WTC11 (cell line): ENCODE measurements at regions not wholly inside any gene's neighbourhood (a gene's known extent, or its start where the extent isn't known, plus 50 kb on each side); places are given as distances from the start of the nearest gene placed in this dataset.

Experiments
- ATAC-seq: fragments of 200-7000 bp; cut with Tn5 transposase; 2 replicates; pipeline ENCODE4 v1.10.0; 2021; ENCODE audit warnings: mild to moderate bottlenecking, moderate library complexity
- CTCF ChIA-PET: fragments of 300-600 bp; sonication (Branson Sonifier 250); formaldehyde crosslinking; loops from one replicate; lab custom pipeline; 2021; ENCODE audit warnings: antibody characterized with exemption; lab: Charles Lee
- POLR2A ChIA-PET: fragments of 350-600 bp; sonication (Branson Sonifier 250); formaldehyde crosslinking; loops from one replicate; lab custom pipeline; 2021; ENCODE audit warnings: antibody characterized with exemption; lab: Charles Lee
- DNase-seq: peaks from one replicate; pipeline ENCODE4 v3.0.0; 2021; ENCODE audit warnings: low spot score
- H3K27ac Mint-ChIP-seq: 2 replicates; pipeline ENCODE4 v1.8.0; 2021; ENCODE audit warnings: mixed read lengths
- H3K27me3 Mint-ChIP-seq: 2 replicates; pipeline ENCODE4 v1.8.0; 2021; ENCODE audit warnings: low read depth, mild to moderate bottlenecking, moderate library complexity, mixed read lengths
- H3K36me3 Mint-ChIP-seq: 2 replicates; pipeline ENCODE4 v1.8.0; 2021; ENCODE audit warnings: mixed read lengths
- H3K4me1 Mint-ChIP-seq: 2 replicates; pipeline ENCODE4 v1.8.0; 2022; ENCODE audit warnings: mixed read lengths
- H3K4me3 Mint-ChIP-seq: 2 replicates; pipeline ENCODE4 v1.8.0; 2021; ENCODE audit warnings: mild to moderate bottlenecking, moderate library complexity, mixed read lengths
- H3K9me3 Mint-ChIP-seq: 2 replicates; pipeline ENCODE4 v1.8.0; 2021; ENCODE audit warnings: mixed read lengths
- CREB1 ChIP-seq: sonication (generic); formaldehyde crosslinking; IDR thresholded peaks from 2 replicates; pipeline ENCODE4 v1.8.0; 2023; ENCODE audit warnings: mild to moderate bottlenecking, missing genetic modification reagents
- CREM ChIP-seq: sonication (generic); formaldehyde crosslinking; IDR thresholded peaks from 2 replicates; pipeline ENCODE4 v1.8.1; 2022; ENCODE audit warnings: mild to moderate bottlenecking, missing genetic modification reagents, moderate library complexity
- ETV6 ChIP-seq: sonication (generic); formaldehyde crosslinking; IDR thresholded peaks from 2 replicates; pipeline ENCODE4 v1.8.1; 2022; ENCODE audit warnings: mild to moderate bottlenecking, missing genetic modification reagents
- HMGA2 ChIP-seq: fragments of 250-450 bp; sonication (Bioruptor Pico); IDR thresholded peaks from 2 replicates; pipeline ENCODE4 v1.4.0; 2021; ENCODE audit warnings: mild to moderate bottlenecking, moderate library complexity
- KAT7 ChIP-seq: sonication (generic); formaldehyde crosslinking; IDR thresholded peaks from 2 replicates; pipeline ENCODE4 v1.8.1; 2023; ENCODE audit warnings: missing genetic modification reagents, mild to moderate bottlenecking, borderline replicate concordance
- MXD4 ChIP-seq: fragments of 250-450 bp; sonication (Bioruptor Pico); IDR thresholded peaks from 2 replicates; pipeline ENCODE4 v1.8.0; 2021; ENCODE audit warnings: mild to moderate bottlenecking, moderate library complexity, borderline replicate concordance
- OVOL2 ChIP-seq: fragments of 250-450 bp; sonication (Bioruptor Pico); IDR thresholded peaks from 2 replicates; pipeline ENCODE4 v1.9.0; 2021; ENCODE audit warnings: mild to moderate bottlenecking, borderline replicate concordance
- PREB ChIP-seq: sonication (generic); formaldehyde crosslinking; IDR thresholded peaks from 2 replicates; pipeline ENCODE4 v1.8.1; 2022; ENCODE audit warnings: mild to moderate bottlenecking, missing genetic modification reagents, moderate library complexity, borderline replicate concordance
- SMAD4 ChIP-seq: sonication (generic); formaldehyde crosslinking; IDR thresholded peaks from 2 replicates; pipeline ENCODE4 v1.8.0; 2022; ENCODE audit warnings: mild to moderate bottlenecking, missing genetic modification reagents
- TEAD1 ChIP-seq: sonication (generic); formaldehyde crosslinking; IDR thresholded peaks from 2 replicates; pipeline ENCODE4 v1.8.0; 2022; ENCODE audit warnings: mild to moderate bottlenecking, missing genetic modification reagents
- TEAD4 ChIP-seq: sonication (generic); formaldehyde crosslinking; IDR thresholded peaks from 2 replicates; pipeline ENCODE4 v1.8.0; 2022; ENCODE audit warnings: mild to moderate bottlenecking, missing genetic modification reagents
- ZNF121 ChIP-seq: sonication (generic); formaldehyde crosslinking; IDR thresholded peaks from 2 replicates; pipeline ENCODE4 v1.8.0; 2023; ENCODE audit warnings: missing genetic modification reagents
- ZNF219 ChIP-seq: sonication (generic); formaldehyde crosslinking; IDR thresholded peaks from 2 replicates; pipeline ENCODE4 v1.8.0; 2023; ENCODE audit warnings: missing genetic modification reagents, mild to moderate bottlenecking, borderline replicate concordance
- ZNF396 ChIP-seq: fragments of 250-450 bp; sonication (Bioruptor Pico); IDR thresholded peaks from 2 replicates; pipeline ENCODE4 v1.8.0; 2021; ENCODE audit warnings: mild to moderate bottlenecking, moderate library complexity, borderline replicate concordance
- ZNF425 ChIP-seq: fragments of 250-450 bp; sonication (Bioruptor Pico); conservative IDR thresholded peaks from 2 replicates; pipeline ENCODE4 v1.9.0; 2021; ENCODE audit warnings: mild to moderate bottlenecking
- TF ChIP-seq, protein P1 (sequence below): sonication (generic); formaldehyde crosslinking; IDR thresholded peaks from 2 replicates; pipeline ENCODE4 v1.8.0; 2022; ENCODE audit warnings: missing genetic modification reagents
- TF ChIP-seq, protein P2 (sequence below): sonication (generic); formaldehyde crosslinking; IDR thresholded peaks from 2 replicates; pipeline ENCODE4 v1.8.0; 2022; ENCODE audit warnings: mild to moderate bottlenecking, missing genetic modification reagents
- TF ChIP-seq, protein P3 (sequence below): fragments of 200-600 bp; IDR thresholded peaks from 2 replicates; pipeline ENCODE4 v1.8.0; 2022; ENCODE audit warnings: antibody characterized with exemption
- TF ChIP-seq, protein P4 (sequence below): sonication (generic); formaldehyde crosslinking; IDR thresholded peaks from 2 replicates; pipeline ENCODE4 v1.8.1; 2023; ENCODE audit warnings: mild to moderate bottlenecking, moderate library complexity, missing genetic modification reagents

DNA sequence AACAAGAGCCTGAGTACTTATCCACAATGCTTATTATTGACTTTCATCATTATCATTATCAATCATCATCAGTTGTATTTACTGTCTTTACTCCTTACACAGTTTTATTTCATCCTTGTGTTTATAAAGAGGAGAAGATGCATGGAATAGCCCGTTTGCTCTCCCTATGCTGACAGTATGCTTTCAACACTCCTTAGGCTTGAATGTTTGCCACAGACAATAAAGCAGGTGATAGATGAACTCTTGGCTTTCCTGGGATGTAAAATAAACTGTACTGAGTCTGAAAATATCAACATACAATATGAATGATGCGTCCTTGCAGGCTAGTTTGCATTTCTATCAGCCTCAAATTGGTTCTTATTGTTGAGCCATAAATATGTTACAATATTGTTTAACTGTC lies 891.8 kb upstream of the NCAM2 start (continued):
- TF ChIP-seq, protein P1, sequence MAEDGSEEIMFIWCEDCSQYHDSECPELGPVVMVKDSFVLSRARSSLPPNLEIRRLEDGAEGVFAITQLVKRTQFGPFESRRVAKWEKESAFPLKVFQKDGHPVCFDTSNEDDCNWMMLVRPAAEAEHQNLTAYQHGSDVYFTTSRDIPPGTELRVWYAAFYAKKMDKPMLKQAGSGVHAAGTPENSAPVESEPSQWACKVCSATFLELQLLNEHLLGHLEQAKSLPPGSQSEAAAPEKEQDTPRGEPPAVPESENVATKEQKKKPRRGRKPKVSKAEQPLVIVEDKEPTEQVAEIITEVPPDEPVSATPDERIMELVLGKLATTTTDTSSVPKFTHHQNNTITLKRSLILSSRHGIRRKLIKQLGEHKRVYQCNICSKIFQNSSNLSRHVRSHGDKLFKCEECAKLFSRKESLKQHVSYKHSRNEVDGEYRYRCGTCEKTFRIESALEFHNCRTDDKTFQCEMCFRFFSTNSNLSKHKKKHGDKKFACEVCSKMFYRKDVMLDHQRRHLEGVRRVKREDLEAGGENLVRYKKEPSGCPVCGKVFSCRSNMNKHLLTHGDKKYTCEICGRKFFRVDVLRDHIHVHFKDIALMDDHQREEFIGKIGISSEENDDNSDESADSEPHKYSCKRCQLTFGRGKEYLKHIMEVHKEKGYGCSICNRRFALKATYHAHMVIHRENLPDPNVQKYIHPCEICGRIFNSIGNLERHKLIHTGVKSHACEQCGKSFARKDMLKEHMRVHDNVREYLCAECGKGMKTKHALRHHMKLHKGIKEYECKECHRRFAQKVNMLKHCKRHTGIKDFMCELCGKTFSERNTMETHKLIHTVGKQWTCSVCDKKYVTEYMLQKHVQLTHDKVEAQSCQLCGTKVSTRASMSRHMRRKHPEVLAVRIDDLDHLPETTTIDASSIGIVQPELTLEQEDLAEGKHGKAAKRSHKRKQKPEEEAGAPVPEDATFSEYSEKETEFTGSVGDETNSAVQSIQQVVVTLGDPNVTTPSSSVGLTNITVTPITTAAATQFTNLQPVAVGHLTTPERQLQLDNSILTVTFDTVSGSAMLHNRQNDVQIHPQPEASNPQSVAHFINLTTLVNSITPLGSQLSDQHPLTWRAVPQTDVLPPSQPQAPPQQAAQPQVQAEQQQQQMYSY (CRISPR knock-in tag) = no peak
- TF ChIP-seq HMGA2 (CRISPR knock-in tag) = no peak
- TF ChIP-seq ZNF425 = no peak
- TF ChIP-seq ETV6 (CRISPR knock-in tag) = no peak

DNA sequence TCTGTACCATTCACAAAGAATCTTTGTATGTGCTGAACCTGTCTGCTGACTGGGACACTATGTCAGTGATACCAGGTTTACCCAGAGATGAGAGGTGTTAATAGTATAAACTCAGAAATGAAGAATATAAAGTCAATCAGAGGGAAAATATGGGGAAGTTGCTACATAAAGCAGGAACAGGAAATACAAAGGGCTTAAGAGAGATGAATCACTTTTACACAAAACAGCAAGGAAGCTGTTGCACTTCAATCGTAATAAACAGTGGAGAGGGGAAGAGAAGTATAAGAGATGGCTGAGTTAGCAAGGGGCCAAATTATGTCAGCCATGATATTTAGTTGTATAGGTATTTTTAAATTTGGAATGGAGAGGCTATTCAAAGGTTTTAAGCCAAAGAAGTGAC lies 890.2 kb upstream of the NCAM2 start:
- DNase-seq = no peak
- H3K4me3 Mint-ChIP-seq = no peak overlapping the region
- ChIA-PET CTCF (no interaction called here), POLR2A (no interaction called here)
- H3K36me3 Mint-ChIP-seq = no peaks in the 10 kb centered on the region
- H3K4me1 Mint-ChIP-seq = peaks cover 23% of the 10 kb centered on the region
- TF ChIP-seq, protein P2, sequence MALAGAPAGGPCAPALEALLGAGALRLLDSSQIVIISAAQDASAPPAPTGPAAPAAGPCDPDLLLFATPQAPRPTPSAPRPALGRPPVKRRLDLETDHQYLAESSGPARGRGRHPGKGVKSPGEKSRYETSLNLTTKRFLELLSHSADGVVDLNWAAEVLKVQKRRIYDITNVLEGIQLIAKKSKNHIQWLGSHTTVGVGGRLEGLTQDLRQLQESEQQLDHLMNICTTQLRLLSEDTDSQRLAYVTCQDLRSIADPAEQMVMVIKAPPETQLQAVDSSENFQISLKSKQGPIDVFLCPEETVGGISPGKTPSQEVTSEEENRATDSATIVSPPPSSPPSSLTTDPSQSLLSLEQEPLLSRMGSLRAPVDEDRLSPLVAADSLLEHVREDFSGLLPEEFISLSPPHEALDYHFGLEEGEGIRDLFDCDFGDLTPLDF (CRISPR knock-in tag) = no peak
- TF ChIP-seq TEAD1 (CRISPR knock-in tag) (no peak), ZNF219 (no peak), SMAD4 (no peak), ZNF396 (CRISPR knock-in tag) (no peak), ZNF121 (no peak), TEAD4 (CRISPR knock-in tag) (no peak), KAT7 (CRISPR knock-in tag) (no peak), CREB1 (CRISPR knock-in tag) (no peak), PREB (CRISPR knock-in tag) (no peak), CREM (CRISPR knock-in tag) (no peak), MXD4 (no peak), OVOL2 (CRISPR knock-in tag) (no peak)
- TF ChIP-seq, protein P3, sequence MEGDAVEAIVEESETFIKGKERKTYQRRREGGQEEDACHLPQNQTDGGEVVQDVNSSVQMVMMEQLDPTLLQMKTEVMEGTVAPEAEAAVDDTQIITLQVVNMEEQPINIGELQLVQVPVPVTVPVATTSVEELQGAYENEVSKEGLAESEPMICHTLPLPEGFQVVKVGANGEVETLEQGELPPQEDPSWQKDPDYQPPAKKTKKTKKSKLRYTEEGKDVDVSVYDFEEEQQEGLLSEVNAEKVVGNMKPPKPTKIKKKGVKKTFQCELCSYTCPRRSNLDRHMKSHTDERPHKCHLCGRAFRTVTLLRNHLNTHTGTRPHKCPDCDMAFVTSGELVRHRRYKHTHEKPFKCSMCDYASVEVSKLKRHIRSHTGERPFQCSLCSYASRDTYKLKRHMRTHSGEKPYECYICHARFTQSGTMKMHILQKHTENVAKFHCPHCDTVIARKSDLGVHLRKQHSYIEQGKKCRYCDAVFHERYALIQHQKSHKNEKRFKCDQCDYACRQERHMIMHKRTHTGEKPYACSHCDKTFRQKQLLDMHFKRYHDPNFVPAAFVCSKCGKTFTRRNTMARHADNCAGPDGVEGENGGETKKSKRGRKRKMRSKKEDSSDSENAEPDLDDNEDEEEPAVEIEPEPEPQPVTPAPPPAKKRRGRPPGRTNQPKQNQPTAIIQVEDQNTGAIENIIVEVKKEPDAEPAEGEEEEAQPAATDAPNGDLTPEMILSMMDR = no peak
- TF ChIP-seq, protein P4, sequence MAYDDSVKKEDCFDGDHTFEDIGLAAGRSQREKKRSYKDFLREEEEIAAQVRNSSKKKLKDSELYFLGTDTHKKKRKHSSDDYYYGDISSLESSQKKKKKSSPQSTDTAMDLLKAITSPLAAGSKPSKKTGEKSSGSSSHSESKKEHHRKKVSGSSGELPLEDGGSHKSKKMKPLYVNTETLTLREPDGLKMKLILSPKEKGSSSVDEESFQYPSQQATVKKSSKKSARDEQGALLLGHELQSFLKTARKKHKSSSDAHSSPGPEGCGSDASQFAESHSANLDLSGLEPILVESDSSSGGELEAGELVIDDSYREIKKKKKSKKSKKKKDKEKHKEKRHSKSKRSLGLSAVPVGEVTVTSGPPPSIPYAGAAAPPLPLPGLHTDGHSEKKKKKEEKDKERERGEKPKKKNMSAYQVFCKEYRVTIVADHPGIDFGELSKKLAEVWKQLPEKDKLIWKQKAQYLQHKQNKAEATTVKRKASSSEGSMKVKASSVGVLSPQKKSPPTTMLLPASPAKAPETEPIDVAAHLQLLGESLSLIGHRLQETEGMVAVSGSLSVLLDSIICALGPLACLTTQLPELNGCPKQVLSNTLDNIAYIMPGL (CRISPR knock-in tag) = no peak
- H3K27me3 Mint-ChIP-seq = no peaks in the 10 kb centered on the region
- peaks cover 3% of the 10 kb centered on the region for H3K9me3 Mint-ChIP-seq
- ATAC-seq = no peak
- no peak overlapping the region for H3K27ac Mint-ChIP-seq
